AG09319 (cell line): ENCODE measurements at regions not wholly inside any gene's neighbourhood (a gene's known extent, or its start where the extent isn't known, plus 50 kb on each side); places are given as distances from the start of the nearest gene placed in this dataset.

ENCODE experiments used
- DNase-seq: peaks from one replicate; pipeline ENCODE4 v3.0.0-alpha.2; 2010; ENCODE audit warnings: low read depth; ENCODE audit errors: extremely low read depth
- TF ChIP-seq, protein P1 (sequence below): IDR thresholded peaks from 2 replicates; pipeline ENCODE4 v1.5.1; 2011; ENCODE audit warnings: low read depth, mild to moderate bottlenecking, inconsistent platforms, low read length, moderate library complexity

DNA sequence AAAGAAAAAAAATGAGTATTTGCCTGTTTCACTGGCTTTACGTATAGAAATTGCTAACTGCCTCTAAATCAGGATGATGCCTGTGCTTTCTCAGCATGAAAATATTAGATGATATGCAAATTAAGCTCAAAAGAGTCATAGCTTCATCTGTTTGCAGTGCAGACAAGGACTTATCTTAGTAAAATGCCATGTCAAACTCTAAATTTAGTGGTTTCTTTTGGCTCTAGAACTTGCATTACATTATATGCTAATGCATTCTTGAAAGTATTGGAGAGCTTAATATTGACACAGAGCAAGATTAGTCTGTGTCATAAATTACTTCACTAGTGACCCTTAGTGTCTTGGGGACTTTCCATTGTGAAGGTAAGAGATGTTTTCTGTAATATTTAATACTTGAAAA is 1109.1 kb upstream of the NRXN1 start:
- TF ChIP-seq, protein P1, sequence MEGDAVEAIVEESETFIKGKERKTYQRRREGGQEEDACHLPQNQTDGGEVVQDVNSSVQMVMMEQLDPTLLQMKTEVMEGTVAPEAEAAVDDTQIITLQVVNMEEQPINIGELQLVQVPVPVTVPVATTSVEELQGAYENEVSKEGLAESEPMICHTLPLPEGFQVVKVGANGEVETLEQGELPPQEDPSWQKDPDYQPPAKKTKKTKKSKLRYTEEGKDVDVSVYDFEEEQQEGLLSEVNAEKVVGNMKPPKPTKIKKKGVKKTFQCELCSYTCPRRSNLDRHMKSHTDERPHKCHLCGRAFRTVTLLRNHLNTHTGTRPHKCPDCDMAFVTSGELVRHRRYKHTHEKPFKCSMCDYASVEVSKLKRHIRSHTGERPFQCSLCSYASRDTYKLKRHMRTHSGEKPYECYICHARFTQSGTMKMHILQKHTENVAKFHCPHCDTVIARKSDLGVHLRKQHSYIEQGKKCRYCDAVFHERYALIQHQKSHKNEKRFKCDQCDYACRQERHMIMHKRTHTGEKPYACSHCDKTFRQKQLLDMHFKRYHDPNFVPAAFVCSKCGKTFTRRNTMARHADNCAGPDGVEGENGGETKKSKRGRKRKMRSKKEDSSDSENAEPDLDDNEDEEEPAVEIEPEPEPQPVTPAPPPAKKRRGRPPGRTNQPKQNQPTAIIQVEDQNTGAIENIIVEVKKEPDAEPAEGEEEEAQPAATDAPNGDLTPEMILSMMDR = no peak
- no peak for DNase-seq

GRCh38 chr2:52139241-52139640 is 1107.3 kb upstream of the NRXN1 start:
- TF ChIP-seq, protein P1 = no peak
- no peak for DNase-seq

- DNase-seq = no peak
- TF ChIP-seq, protein P1 = no peak
These were observed 1103.3 kb upstream of the NRXN1 start for GRCh38 chr2:52135235-52135634.

DNA sequence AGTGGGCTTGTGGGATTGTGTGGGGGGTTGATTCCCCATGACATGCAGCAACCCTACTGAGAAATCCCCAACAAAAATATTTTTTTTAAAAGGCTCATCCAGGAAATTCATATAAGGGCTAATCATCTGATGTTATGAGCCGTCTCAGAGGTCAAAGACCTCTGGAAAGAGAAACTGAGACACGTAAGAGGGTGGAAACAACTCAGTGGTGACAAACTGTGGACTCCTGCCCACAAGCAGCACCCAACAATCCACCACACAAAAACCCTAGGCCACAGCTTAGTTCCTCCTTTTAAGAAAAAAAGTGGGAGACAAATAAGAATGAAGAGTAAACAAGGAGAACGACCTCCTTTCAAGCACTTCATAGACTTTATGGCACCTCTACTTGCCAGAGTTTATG is 1096.1 kb upstream of the NRXN1 start:
- TF ChIP-seq, protein P1 = no peak
- DNase-seq = no peak

DNA sequence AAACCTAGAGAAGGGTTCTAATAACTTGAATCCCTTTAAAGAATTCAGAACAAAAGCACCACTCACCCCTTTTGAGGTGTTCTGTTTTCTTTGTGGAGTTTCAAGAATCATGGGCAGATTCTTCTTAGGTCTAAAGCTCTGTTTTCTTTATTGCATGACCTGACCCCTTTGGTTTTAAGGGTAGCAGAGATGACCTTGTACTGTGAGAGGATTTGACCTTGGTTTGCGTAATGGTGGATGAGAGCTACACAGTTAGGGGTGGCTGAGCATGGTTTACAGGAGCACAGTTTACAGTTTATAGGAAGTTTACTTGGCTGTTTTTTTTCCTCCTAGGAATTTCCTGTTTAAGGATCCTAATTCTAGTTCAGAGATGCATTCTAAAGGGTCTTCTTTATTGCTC is 1095.6 kb upstream of the NRXN1 start:
- TF ChIP-seq, protein P1 = no peak

GRCh38 chr2:52117299-52117698 is 1085.4 kb upstream of the NRXN1 start:
- TF ChIP-seq, protein P1 = no peak
- DNase-seq = no peak

More for the DNA sequence above, 1095.6 kb upstream of the NRXN1 start:
- DNase-seq = no peak

DNA sequence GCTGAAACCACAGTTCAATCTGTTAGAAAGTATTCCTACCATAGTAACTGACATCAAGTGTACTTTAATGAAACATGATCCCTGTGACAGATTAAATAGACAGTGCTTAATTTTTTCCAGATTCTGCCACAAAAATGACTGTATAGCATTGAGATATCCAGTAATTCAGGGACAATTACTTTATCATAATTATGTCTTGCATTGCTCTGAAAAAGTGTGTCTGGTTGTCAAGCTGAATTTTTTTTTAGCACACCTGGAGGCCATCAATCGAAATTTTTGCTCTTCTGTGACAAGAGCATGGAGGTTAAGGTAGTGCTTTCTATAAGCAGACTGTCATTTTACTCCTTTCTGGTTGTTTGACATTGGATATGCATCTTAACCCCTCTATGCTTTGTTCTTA is 1083.8 kb upstream of the NRXN1 start:
- DNase-seq = no peak
- TF ChIP-seq, protein P1 = no peak

GRCh38 chr2:52113338-52113737 is 1081.4 kb upstream of the NRXN1 start:
- TF ChIP-seq, protein P1 = no peak
- no peak for DNase-seq
